Right atrium auricular region (tissue), 2 donors: ENCODE measurements at regions not wholly inside any gene's neighbourhood (a gene's known extent, or its start where the extent isn't known, plus 50 kb on each side); places are given as distances from the start of the nearest gene placed in this dataset.

Source experiments
- DNase-seq: peaks from one replicate; pipeline ENCODE4 v3.0.0-alpha.2; 2019; ENCODE audit warnings: low spot score
- H3K27ac ChIP-seq, 2 donors: fragments of 200-600 bp; sonication (generic); 1 replicate in 1 of 2; 2 replicates in 1 of 2; pipeline ENCODE4 v1.5.1; 2016 to 2019
- H3K27me3 ChIP-seq, 2 donors: fragments of 200-600 bp; sonication (generic); one replicate each; pipeline versions ENCODE4 v1.5.1 to v1.6.0; 2017 to 2019
- H3K36me3 ChIP-seq: fragments of 200-600 bp; sonication (generic); one replicate; pipeline ENCODE4 v1.5.1; 2016
- H3K4me1 ChIP-seq, 2 donors: fragments of 200-600 bp; sonication (generic); one replicate each; pipeline versions ENCODE4 v1.5.1 to v1.6.0; 2017 to 2019
- H3K4me3 ChIP-seq, 2 donors: fragments of 200-600 bp; sonication (generic); 1 replicate in 1 of 2; 2 replicates in 1 of 2; pipeline ENCODE4 v1.5.1; 2017 to 2019; ENCODE audit warnings: mild to moderate bottlenecking in 1 of 2, moderate library complexity in 1 of 2
- H3K9me3 ChIP-seq, 2 donors: fragments of 200-600 bp; sonication (generic); one replicate each; pipeline ENCODE4 v1.5.1; 2019
- TF ChIP-seq, protein P1 (sequence below), 2 donors: fragments of 200-600 bp; sonication (generic); IDR thresholded peaks; one replicate each; pipeline ENCODE4 v1.5.1; 2019; ENCODE audit warnings: antibody characterized with exemption in 2 of 2

DNA sequence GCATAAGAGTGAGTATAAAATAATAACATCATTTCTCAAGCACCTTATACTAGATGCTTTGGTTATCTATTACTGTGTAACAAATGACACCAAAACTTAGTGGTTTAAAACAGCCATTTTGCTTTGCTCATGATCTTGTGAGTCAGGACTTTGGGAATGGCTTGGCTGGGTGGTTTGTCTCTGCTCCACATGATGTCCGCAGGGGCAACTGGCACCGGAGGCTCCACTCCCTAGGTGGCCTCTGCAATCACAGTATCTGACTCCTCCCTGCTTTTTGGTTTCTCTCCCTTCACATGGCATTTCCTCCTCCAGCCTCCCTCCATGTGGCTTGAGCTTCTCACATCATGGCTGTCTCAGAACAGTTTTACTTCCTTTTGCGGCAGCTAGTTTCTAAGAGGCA, 259.5 kb downstream of the GAS1 start:
- no peaks in the 10 kb centered on the region for H3K36me3 ChIP-seq
- no peak overlapping the region for H3K27ac ChIP-seq
- H3K27me3 ChIP-seq: no peaks in the 10 kb centered on the region
- no peaks in the 10 kb centered on the region for H3K4me1 ChIP-seq
- TF ChIP-seq, protein P1, sequence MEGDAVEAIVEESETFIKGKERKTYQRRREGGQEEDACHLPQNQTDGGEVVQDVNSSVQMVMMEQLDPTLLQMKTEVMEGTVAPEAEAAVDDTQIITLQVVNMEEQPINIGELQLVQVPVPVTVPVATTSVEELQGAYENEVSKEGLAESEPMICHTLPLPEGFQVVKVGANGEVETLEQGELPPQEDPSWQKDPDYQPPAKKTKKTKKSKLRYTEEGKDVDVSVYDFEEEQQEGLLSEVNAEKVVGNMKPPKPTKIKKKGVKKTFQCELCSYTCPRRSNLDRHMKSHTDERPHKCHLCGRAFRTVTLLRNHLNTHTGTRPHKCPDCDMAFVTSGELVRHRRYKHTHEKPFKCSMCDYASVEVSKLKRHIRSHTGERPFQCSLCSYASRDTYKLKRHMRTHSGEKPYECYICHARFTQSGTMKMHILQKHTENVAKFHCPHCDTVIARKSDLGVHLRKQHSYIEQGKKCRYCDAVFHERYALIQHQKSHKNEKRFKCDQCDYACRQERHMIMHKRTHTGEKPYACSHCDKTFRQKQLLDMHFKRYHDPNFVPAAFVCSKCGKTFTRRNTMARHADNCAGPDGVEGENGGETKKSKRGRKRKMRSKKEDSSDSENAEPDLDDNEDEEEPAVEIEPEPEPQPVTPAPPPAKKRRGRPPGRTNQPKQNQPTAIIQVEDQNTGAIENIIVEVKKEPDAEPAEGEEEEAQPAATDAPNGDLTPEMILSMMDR (IDR thresholded peaks at IDR 0.05): no peak
- H3K9me3 ChIP-seq: no peaks in the 10 kb centered on the region
- no peak overlapping the region for H3K4me3 ChIP-seq
- DNase-seq: no peak

DNA sequence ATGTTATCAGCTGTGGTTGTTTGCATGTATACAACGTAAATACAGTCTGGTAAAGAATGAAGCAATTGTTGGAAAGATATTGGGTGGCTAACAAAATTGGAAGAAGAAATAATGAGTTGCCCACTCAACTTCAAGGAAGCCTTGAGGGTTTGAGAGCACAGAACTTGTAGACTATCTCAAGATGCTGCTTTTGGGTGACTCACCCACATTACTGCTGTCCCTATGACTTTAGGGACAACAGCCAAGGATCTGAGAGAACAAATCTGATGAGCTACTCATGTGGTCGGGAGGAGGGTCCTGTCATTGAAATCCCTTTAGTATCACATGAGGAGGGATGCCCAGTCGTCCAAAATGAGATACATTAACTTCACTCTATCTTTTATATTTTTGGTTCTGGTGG, 261.8 kb downstream of the GAS1 start:
- TF ChIP-seq, protein P1 (IDR thresholded peaks at IDR 0.05): no peak
- no peak overlapping the region for H3K27ac ChIP-seq
- no peak for DNase-seq
- H3K9me3 ChIP-seq: no peaks in the 10 kb centered on the region
- H3K4me1 ChIP-seq: no peaks in the 10 kb centered on the region
- H3K36me3 ChIP-seq: no peaks in the 10 kb centered on the region
- no peaks in the 10 kb centered on the region for H3K27me3 ChIP-seq
- no peak overlapping the region for H3K4me3 ChIP-seq

DNA sequence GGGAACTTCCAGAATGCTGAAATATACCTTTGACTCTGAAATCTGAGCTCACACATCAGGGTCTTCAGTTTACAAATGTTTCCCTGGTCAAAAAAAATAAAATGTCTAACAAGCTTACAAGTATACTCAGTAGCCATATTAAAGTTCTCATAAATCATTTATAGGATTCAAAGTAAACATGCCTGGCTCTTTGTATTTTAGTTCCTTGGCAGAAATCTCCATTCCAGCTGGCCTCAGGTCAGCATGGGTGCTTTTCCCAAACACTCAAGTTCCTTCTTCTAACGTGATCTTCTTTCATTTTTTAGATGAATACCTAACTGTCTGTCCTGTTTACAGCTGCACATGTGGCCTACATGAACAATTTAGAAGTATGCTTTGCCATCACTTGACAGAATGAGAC, 263.2 kb downstream of the GAS1 start:
- Histone ChIP-seq H3K36me3 (no peaks in the 10 kb centered on the region), H3K4me1 (no peaks in the 10 kb centered on the region), H3K27ac (no peak overlapping the region), H3K4me3 (no peak overlapping the region), H3K27me3 (no peaks in the 10 kb centered on the region), H3K9me3 (no peaks in the 10 kb centered on the region)
- DNase-seq: no peak
- TF ChIP-seq, protein P1 (IDR thresholded peaks at IDR 0.05): no peak

DNA sequence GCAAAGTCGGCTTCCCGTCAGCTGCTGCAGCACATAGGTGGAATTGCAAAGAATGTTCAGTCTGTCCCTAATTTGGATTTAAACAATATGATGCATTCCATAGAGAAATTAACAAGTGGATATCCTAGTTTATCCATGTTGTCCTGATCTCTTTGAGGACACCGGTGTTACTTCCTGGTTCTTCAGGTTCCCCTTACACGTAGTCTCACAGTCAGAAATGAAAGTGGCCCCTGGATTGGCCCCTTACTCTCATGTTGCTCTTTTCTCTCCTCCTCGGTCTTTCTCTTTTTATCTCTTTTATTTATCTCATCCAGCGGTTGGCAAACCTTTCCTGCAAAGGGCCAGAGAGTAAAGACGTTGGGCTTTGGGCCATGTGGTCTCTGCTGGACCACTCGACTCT, 265.1 kb downstream of the GAS1 start:
- H3K4me3 ChIP-seq: no peak overlapping the region
- no peak for DNase-seq
- H3K9me3 ChIP-seq: no peaks in the 10 kb centered on the region

DNA sequence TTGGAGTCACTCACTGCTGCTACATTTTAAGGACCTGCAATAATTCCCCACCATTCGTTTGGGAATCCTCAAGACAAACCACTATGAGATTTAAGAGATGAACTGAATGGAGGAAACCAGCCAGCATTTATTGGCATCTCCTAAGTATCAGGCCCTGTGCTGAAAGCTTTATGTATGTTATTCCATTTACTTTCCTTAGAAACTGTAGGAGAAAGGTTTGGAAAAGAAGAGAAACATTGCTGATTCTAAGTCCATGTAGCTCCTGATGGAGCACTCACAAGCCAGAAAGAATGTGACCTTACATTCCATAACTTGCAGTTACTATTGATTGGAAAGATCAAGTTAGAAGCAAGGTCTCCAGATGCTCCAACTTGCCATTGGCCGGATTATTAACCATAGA, 267.4 kb downstream of the GAS1 start:
- Histone ChIP-seq H3K27me3 (no peaks in the 10 kb centered on the region), H3K9me3 (no peaks in the 10 kb centered on the region), H3K36me3 (no peaks in the 10 kb centered on the region), H3K4me1 (no peaks in the 10 kb centered on the region), H3K27ac (no peak overlapping the region), H3K4me3 (no peak overlapping the region)
- TF ChIP-seq, protein P1 (IDR thresholded peaks at IDR 0.05): no peak
- DNase-seq: no peak

More for the DNA sequence above, 265.1 kb downstream of the GAS1 start:
- TF ChIP-seq, protein P1 (IDR thresholded peaks at IDR 0.05): no peak
- no peaks in the 10 kb centered on the region for H3K36me3 ChIP-seq
- H3K27me3 ChIP-seq: no peaks in the 10 kb centered on the region
- no peak overlapping the region for H3K27ac ChIP-seq
- no peaks in the 10 kb centered on the region for H3K4me1 ChIP-seq

DNA sequence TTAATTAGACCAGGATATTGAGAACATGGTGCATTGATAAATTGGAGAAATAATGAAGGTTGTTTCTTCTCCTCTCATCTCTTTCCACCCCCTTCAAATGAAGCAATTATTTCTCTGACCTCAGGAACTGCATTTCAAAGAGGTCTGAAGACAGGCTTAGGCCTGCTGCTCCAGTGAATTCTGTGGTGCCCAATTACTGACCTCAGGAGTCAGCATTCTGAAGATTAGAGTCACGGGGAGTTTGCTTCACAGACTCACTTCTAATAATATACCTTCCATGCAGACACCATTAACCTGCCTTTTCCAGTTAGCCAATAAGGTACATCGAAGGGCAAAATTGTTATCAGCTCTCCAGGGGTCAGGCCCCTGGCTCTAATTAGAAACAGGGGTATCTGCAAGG, 270.9 kb downstream of the GAS1 start:
- no peak for DNase-seq
- Histone ChIP-seq H3K27ac (no peak overlapping the region), H3K4me1 (no peaks in the 10 kb centered on the region), H3K9me3 (peaks cover 0 to 5% of the 10 kb centered on the region in 2 donors), H3K36me3 (no peaks in the 10 kb centered on the region), H3K4me3 (no peak overlapping the region), H3K27me3 (no peaks in the 10 kb centered on the region)
- TF ChIP-seq, protein P1 (IDR thresholded peaks at IDR 0.05): no peak
